GM19239 (cell line): ENCODE measurements at regions not wholly inside any gene's neighbourhood (a gene's known extent, or its start where the extent isn't known, plus 50 kb on each side); places are given as distances from the start of the nearest gene placed in this dataset.
A peak's percentile ranks its signal among the peaks of the same experiment; 100 is the strongest.

ENCODE experiments used
- DNase-seq: peaks from one replicate; pipeline ENCODE4 v3.0.0; 2011; ENCODE audit warnings: low spot score; ENCODE audit not compliant: insufficient read length
- FAIRE-seq: peaks from 2 replicates; lab custom pipeline; 2011; peaks lifted over from hg19 to GRCh38; lab: Jason Lieb, UNC

DNA sequence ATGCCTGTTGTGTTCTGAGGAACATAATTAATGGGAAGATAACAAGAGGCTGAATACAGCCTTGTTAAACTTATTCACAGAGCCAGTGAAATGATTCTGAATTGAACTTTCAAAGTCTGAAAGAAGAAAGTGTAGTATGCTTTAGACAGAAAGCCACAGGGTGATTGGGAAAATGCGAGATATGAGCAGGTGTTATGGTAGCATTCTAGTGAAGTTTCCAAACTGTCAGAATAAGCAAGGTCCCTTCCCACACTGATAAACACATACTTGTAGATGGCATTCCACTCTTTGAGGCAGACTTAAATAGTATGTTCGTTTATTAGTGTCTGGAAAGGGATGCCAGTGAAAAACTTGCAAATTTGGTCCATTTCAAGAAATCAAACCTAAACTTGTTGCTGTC, 70.5 kb upstream of the ITPRID2 start:
- DNase-seq (no peak), FAIRE-seq (peak; percentile 66)

- DNase-seq (no peak), FAIRE-seq (no peak)
Observed at GRCh38 chr2:181822097-181822496, 69.4 kb upstream of the ITPRID2 start.

GRCh38 chr2:181823405-181823804, 68.1 kb upstream of the ITPRID2 start:
- no peak for DNase-seq
- FAIRE-seq, result no peak

GRCh38 chr2:181828122-181828705, 63.3 kb upstream of the ITPRID2 start:
- DNase-seq, result no peak
- no peak for FAIRE-seq

GRCh38 chr2:181829230-181829629, 62.3 kb upstream of the ITPRID2 start:
- DNase-seq (no peak), FAIRE-seq (no peak)

DNA sequence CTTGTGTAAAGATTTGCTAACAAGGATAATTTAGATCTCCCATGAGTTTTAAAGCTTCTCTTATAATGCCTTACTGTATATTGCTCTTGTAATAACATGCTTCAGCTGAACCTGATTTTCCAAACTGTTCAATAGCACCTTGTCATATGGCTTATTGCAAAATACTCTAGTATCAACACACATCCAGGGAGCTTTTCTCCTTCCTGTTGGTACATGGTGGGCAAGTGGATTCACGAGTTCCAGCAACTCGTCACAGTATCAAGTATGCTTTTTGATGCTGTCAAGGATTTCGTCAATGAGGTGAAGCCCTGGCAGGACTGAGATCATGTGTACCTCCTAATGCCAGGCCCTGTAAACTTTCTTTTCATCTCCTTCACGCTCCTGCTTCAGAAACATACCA, 59.5 kb upstream of the ITPRID2 start:
- FAIRE-seq (no peak), DNase-seq (no peak)

DNA sequence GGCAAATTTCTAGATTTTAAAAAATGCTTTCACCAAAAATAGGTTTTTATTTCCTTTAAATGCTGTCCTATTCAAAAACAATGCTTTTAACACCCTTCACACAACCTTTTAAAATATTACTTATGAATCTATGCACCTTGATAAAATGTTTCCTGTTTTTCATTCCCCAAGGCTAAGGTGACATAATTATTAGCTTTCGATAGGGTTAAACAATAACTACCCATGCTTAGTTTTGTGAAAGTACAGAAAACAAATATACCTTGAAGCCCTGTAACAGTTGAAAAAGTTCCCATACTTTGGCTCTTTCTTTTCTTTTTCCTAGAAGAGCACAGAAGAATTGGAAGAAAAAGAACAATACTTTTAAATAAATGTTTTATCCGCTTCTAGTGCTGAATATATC, 54.9 kb upstream of the ITPRID2 start:
- DNase-seq, result no peak
- FAIRE-seq, result peak; percentile 79

GRCh38 chr2:181837563-181837962, 54.0 kb upstream of the ITPRID2 start:
- FAIRE-seq (no peak), DNase-seq (no peak)

DNA sequence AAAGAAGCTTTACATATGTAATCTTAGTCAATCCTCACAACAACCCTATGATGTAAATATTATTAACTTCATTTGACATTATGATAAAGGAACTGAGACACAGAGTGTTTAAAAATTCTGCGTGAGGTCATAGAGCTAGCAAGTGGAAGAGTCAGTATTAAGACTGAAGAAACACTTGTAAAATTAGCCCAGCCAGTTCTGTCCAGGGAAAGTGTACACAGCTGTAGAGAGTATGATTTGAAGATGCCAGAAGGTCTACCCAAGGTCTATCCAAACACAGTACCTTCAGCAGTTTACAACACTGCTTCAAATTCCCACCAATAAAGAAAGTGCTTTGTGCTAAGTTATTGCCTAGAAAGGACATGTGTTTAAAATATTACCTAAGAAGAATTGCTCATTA, 51.7 kb upstream of the ITPRID2 start:
- FAIRE-seq (no peak), DNase-seq (no peak)

DNA sequence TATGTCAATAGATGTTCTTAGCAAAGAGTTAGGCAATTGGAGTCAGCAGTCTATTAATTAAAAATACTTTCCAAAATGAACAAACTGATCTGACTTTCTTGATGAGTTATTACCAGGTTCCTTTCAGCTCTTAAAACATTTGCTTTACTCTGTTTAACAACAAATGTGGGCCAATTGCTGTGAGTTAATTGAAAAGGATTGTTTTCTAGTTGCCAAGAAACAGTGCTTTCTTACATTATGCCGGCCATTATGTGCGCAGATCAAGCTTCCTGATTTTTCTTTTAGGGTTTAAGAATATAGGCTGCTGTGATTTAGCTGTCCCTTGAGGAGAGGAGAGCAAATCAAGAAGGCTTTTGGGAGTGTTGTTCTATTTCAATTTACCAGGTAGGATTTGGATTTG, 50.5 kb upstream of the ITPRID2 start:
- FAIRE-seq, result peak; percentile 4
- no peak for DNase-seq
